Epithelial cell of esophagus (primary cell): ENCODE measurements at regions not wholly inside any gene's neighbourhood (a gene's known extent, or its start where the extent isn't known, plus 50 kb on each side); places are given as distances from the start of the nearest gene placed in this dataset.
A peak's percentile ranks its signal among the peaks of the same experiment; 100 is the strongest.

Source experiments
- DNase-seq: peaks from one replicate; pipeline ENCODE4 v3.0.0; 2010; ENCODE audit warnings: low read depth
- H3K4me3 ChIP-seq: 2 replicates; pipeline ENCODE4 v1.5.1; 2011; ENCODE audit warnings: mild to moderate bottlenecking, low read length, control low read depth
- TF ChIP-seq, protein P1 (sequence below): IDR thresholded peaks from 2 replicates; pipeline ENCODE4 v1.5.1; 2011; ENCODE audit warnings: low read depth, mild to moderate bottlenecking, low read length, control low read depth, inconsistent platforms; ENCODE audit not compliant: insufficient read depth; ENCODE audit errors: missing control alignments

DNA sequence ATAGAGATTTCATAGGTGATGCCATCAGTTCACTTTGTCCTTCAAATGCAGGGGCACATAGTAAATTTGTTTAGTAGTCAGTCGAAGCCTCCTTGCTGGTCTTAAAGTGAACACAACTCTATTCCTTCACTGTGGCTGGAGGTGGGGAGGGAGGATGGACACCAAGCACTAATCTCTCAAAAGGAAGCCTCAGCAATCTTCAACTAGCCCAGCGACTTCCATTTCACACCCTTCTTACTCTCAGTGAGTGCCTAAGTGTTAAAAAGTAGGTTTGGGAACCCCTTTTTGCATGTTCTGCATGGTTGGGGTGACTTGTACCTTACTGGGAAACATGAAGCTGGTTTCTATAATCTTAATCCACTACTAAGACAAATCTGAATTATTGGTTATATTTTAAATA, 96.0 kb upstream of the GUCY1A1 start:
- no peak overlapping the region for H3K4me3 ChIP-seq

DNA sequence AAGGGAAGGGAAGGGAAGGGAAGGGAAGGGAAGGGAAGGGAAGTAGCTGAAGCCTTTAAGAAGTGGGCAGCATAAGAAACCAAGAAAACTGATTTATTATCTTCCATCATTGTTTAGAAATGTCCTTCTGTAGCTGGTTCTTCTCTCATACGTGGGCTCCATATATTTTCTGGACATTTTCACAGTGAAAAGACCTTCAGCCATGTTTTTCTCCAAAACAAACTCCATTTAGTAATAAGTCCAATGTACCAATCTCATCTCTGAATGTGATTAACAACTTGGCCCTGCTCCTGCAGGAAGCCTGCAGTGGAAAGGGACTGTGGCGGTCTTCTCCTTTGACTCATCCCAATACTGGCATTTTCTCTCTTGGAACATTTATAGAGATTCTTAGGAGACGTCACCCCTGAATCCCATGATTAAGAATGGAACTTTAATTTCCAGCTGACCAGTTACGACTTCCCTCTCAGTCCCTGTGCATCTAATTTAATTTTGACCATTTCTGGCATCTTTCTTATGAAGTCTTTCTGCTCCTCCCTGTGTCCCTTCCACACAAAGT, 96.6 kb upstream of the GUCY1A1 start:
- H3K4me3 ChIP-seq: no peak overlapping the region
- DNase-seq: no peak
- TF ChIP-seq, protein P1, sequence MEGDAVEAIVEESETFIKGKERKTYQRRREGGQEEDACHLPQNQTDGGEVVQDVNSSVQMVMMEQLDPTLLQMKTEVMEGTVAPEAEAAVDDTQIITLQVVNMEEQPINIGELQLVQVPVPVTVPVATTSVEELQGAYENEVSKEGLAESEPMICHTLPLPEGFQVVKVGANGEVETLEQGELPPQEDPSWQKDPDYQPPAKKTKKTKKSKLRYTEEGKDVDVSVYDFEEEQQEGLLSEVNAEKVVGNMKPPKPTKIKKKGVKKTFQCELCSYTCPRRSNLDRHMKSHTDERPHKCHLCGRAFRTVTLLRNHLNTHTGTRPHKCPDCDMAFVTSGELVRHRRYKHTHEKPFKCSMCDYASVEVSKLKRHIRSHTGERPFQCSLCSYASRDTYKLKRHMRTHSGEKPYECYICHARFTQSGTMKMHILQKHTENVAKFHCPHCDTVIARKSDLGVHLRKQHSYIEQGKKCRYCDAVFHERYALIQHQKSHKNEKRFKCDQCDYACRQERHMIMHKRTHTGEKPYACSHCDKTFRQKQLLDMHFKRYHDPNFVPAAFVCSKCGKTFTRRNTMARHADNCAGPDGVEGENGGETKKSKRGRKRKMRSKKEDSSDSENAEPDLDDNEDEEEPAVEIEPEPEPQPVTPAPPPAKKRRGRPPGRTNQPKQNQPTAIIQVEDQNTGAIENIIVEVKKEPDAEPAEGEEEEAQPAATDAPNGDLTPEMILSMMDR: no peak

More for the DNA sequence above, 96.0 kb upstream of the GUCY1A1 start:
- TF ChIP-seq, protein P1: no peak
- no peak for DNase-seq

DNA sequence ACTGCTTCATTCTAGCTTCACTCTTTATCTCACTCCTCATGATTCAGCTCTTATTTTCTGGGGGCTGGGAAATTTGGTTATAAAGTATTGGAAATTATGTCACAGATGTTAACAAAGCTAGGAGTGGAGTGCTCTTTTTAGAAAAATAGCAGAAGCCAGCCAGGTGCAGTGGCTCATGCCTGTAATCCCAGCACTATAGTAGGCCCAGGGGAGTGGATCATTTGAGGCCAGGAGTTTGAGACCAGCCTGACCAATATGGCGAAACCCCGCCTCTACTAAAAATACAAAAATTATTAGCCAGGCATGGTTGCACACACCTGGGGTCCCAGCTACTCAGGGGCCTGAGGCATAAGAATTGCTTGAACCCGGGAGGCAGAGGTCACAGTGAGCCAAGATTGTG, 97.2 kb upstream of the GUCY1A1 start:
- no peak for DNase-seq
- TF ChIP-seq, protein P1: no peak
- no peak overlapping the region for H3K4me3 ChIP-seq

DNA sequence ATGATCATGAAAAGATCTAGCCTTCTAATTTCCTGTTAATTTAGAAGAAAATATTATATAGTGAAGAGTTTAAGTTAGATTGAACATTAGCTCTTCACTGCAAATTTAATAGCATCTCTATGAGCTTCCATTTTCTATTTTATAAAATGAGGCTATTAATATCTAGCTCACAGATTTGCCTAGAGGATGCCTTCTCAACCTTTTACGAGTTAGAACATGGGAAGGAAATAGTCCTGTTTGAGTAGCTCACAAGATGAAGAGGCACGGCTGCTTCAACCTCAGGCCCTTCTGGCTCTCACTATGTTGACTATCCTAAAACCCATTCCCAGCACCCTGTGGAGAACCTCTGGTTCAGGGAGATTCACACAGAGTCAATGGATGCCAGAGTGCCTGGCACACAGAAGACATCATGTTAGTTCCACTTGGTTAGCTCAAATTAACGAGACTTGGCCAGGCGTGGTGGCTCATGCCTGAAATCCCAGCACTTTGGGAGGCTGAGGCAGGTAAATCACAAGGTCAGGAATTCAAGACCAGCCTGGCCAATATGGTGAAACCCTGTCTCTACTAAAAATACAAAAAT, 97.9 kb upstream of the GUCY1A1 start:
- TF ChIP-seq, protein P1: no peak
- no peak overlapping the region for H3K4me3 ChIP-seq
- DNase-seq: no peak

DNA sequence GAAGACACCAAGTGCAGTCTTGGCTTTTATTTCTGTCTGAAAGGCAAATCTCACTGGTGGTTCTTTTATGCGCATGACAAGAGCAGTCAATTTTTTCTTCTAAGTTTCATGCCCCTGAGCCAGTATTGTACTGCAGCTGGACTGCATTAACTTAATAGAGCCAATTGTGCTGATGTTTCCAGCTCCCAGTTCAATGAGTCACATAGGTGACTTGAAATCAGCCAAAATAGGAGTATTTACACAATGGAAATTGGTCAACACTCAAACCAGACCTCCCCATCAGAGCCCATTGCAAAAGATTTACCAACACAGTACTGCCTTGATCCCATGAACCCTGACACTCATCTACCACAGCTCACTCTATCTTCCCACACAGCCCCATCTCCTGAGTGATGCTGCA, 100.3 kb upstream of the GUCY1A1 start:
- DNase-seq: peak; percentile 22
- TF ChIP-seq, protein P1: no peak
- H3K4me3 ChIP-seq: no peak overlapping the region

DNA sequence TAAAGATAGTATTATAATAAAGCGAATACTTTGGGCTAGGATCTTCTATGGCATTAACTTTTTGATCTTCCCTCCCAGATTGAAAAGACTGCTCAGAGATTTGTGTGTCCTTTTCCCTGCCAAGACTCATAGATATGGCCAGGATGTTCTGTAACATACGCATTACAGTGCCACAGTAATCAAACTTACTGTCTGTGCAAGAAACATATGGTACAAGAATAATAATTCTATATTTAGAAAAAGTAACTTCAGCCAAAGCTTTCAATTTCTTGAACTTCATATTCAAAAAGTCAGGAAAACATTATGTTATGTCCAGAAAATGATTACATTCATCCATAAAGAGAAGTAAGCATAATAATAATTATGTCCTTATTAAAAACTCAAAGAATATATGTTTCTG, 100.9 kb upstream of the GUCY1A1 start:
- no peak for DNase-seq
- TF ChIP-seq, protein P1: no peak
- no peak overlapping the region for H3K4me3 ChIP-seq

DNA sequence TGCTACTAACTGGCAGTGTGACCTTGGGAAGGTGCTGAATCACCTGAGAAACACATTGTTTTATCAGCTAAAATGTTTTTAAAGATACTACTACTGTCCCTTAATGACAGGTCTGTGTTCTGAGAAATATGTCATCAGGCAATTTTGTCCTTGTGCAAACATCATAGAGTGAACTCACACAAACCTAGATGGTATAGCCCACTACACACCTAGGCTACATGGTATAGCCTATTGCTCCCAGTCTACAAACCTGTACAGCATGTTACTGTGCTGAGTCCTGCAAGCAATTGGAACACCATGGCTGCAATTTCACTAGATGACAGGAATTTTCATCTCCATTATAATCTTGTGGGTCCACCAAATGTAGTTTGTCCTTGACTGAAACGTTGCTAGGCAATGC, 101.3 kb upstream of the GUCY1A1 start:
- TF ChIP-seq, protein P1: no peak
- DNase-seq: no peak
- H3K4me3 ChIP-seq: no peak overlapping the region
